ENCODE measurements at regions not wholly inside any gene's neighbourhood (a gene's known extent, or its start where the extent isn't known, plus 50 kb on each side); places are given as distances from the start of the nearest gene placed in this dataset.

GRCh38 chr3:65109966-65110500 lies 422.2 kb upstream of the ADAMTS9 start:
- no peak overlapping the region for H2AFZ ChIP-seq (ENCODE audit: low read depth, low read length)
- H2BK12ac ChIP-seq (ENCODE audit: low read length in 2 of 2): no peak overlapping the region
- no peak overlapping the region for H3K18ac ChIP-seq (ENCODE audit: low read depth in 1 of 2, low read length in 2 of 2)
- no peaks in the 10 kb centered on the region for H3K79me1 ChIP-seq (replicated peaks; ENCODE audit: low read length, poor library complexity, severe bottlenecking)
- H3K27ac ChIP-seq (ENCODE audit: low read length, poor library complexity, severe bottlenecking): no peak overlapping the region
- no peak overlapping the region for H3K4me2 ChIP-seq (ENCODE audit: low read length, poor library complexity, severe bottlenecking)
- H3K14ac ChIP-seq (ENCODE audit: low read length in 2 of 2): no peak overlapping the region
- no peaks in the 10 kb centered on the region for H3K36me3 ChIP-seq (ENCODE audit: control insufficient read depth in 1 of 2, insufficient read depth in 2 of 2, low read depth in 1 of 2, low read length in 2 of 2)
- H4K8ac ChIP-seq (ENCODE audit: low read length): no peak overlapping the region
- no peaks in the 10 kb centered on the region for H3K9me3 ChIP-seq (ENCODE audit: control insufficient read depth, low read length)
- H3K27me3 ChIP-seq (ENCODE audit: control insufficient read depth in 1 of 2, insufficient read depth in 1 of 2, low read length in 2 of 2): peaks cover 0 to 3% of the 10 kb centered on the region in 2 experiments
- no peak overlapping the region for H3K23ac ChIP-seq (ENCODE audit: low read length in 2 of 2)
- no peaks in the 10 kb centered on the region for H3K4me1 ChIP-seq (ENCODE audit: control insufficient read depth, insufficient read depth, low read depth, low read length)
- no peak overlapping the region for H2BK15ac ChIP-seq (ENCODE audit: low read depth, poor library complexity, severe bottlenecking)
- H4K91ac ChIP-seq (ENCODE audit: low read length): no peak overlapping the region
- no peak overlapping the region for H2BK5ac ChIP-seq (ENCODE audit: low read depth, low read length, poor library complexity, severe bottlenecking)
- no peak overlapping the region for H3K9ac ChIP-seq (ENCODE audit: low read length)
- H3K4ac ChIP-seq (ENCODE audit: low read depth in 1 of 2, low read length in 2 of 2): no peak overlapping the region
- peak; percentile 48 for DNase-seq
- no peak overlapping the region for H2BK120ac ChIP-seq (ENCODE audit: low read depth, low read length)
- no peak overlapping the region for H3K4me3 ChIP-seq (ENCODE audit: insufficient read depth in 1 of 2, low read depth in 1 of 2, low read length in 2 of 2)
- no peak overlapping the region for H2AK5ac ChIP-seq (ENCODE audit: low read length, severe bottlenecking)

DNA sequence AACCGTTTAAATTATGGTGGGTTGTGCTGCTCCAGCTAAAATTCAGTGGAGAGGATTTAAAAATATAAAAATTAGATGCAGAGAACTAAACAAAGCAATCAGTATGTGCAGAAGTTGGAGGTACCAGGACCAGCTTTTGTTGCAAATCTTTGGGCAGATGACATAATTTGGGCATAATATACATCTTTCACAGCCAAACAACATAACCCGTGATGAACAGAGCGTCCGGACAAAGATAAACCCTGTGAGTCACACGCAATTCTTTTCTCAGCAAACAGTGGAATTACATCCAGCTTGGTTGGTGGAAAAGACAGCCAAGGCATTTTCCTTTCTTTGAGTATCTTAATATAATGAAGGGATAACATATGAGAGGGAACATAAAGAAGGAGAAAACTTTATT lies 419.4 kb upstream of the ADAMTS9 start:
- no peak overlapping the region for H2BK15ac ChIP-seq (ENCODE audit: low read depth, poor library complexity, severe bottlenecking)
- peak; percentile 51 for DNase-seq
- H3K27me3 ChIP-seq (ENCODE audit: control insufficient read depth in 1 of 2, insufficient read depth in 1 of 2, low read length in 2 of 2): peaks cover 0 to 3% of the 10 kb centered on the region in 2 experiments
- H3K4me2 ChIP-seq (ENCODE audit: low read length, poor library complexity, severe bottlenecking): no peak overlapping the region
- H2BK12ac ChIP-seq (ENCODE audit: low read length in 2 of 2): no peak overlapping the region
- H2AK5ac ChIP-seq (ENCODE audit: low read length, severe bottlenecking): no peak overlapping the region
- no peak overlapping the region for H4K8ac ChIP-seq (ENCODE audit: low read length)
- H3K4me1 ChIP-seq (ENCODE audit: control insufficient read depth, insufficient read depth, low read depth, low read length): no peaks in the 10 kb centered on the region
- H4K91ac ChIP-seq (ENCODE audit: low read length): no peak overlapping the region
- WGBS: 62% methylated on average over 5 of the region's 5 CpGs
- H3K27ac ChIP-seq (ENCODE audit: low read length, poor library complexity, severe bottlenecking): no peak overlapping the region
- H3K23ac ChIP-seq (ENCODE audit: low read length in 2 of 2): no peak overlapping the region
- H3K18ac ChIP-seq (ENCODE audit: low read depth in 1 of 2, low read length in 2 of 2): no peak overlapping the region
- no peak overlapping the region for H3K14ac ChIP-seq (ENCODE audit: low read length in 2 of 2)
- no peak overlapping the region for H3K4ac ChIP-seq (ENCODE audit: low read depth in 1 of 2, low read length in 2 of 2)
- H3K9ac ChIP-seq (ENCODE audit: low read length): no peak overlapping the region
- H3K9me3 ChIP-seq (ENCODE audit: control insufficient read depth, low read length): no peaks in the 10 kb centered on the region
- no peak overlapping the region for H3K4me3 ChIP-seq (ENCODE audit: insufficient read depth in 1 of 2, low read depth in 1 of 2, low read length in 2 of 2)
- H3K36me3 ChIP-seq (ENCODE audit: control insufficient read depth in 1 of 2, insufficient read depth in 2 of 2, low read depth in 1 of 2, low read length in 2 of 2): no peaks in the 10 kb centered on the region
- no peak overlapping the region for H2BK120ac ChIP-seq (ENCODE audit: low read depth, low read length)
- no peaks in the 10 kb centered on the region for H3K79me1 ChIP-seq (replicated peaks; ENCODE audit: low read length, poor library complexity, severe bottlenecking)
- no peak overlapping the region for H2BK5ac ChIP-seq (ENCODE audit: low read depth, low read length, poor library complexity, severe bottlenecking)
- H2AFZ ChIP-seq (ENCODE audit: low read depth, low read length): no peak overlapping the region

- no peak overlapping the region for H3K27ac ChIP-seq (ENCODE audit: low read length, poor library complexity, severe bottlenecking)
- H2BK5ac ChIP-seq (ENCODE audit: low read depth, low read length, poor library complexity, severe bottlenecking): no peak overlapping the region
- H3K4me1 ChIP-seq (ENCODE audit: control insufficient read depth, insufficient read depth, low read depth, low read length): no peaks in the 10 kb centered on the region
- no peak overlapping the region for H3K9ac ChIP-seq (ENCODE audit: low read length)
- H3K4me3 ChIP-seq (ENCODE audit: insufficient read depth in 1 of 2, low read depth in 1 of 2, low read length in 2 of 2): no peak overlapping the region
- H2AFZ ChIP-seq (ENCODE audit: low read depth, low read length): no peak overlapping the region
- no peak overlapping the region for H3K4me2 ChIP-seq (ENCODE audit: low read length, poor library complexity, severe bottlenecking)
- H2BK12ac ChIP-seq (ENCODE audit: low read length in 2 of 2): no peak overlapping the region
- no peak overlapping the region for H2AK5ac ChIP-seq (ENCODE audit: low read length, severe bottlenecking)
- no peaks in the 10 kb centered on the region for H3K79me1 ChIP-seq (replicated peaks; ENCODE audit: low read length, poor library complexity, severe bottlenecking)
- H3K36me3 ChIP-seq (ENCODE audit: control insufficient read depth in 1 of 2, insufficient read depth in 2 of 2, low read depth in 1 of 2, low read length in 2 of 2): no peaks in the 10 kb centered on the region
- WGBS: 79% methylated on average over 1 of the region's 1 CpG
- no peak overlapping the region for H3K4ac ChIP-seq (ENCODE audit: low read depth in 1 of 2, low read length in 2 of 2)
- no peak overlapping the region for H2BK120ac ChIP-seq (ENCODE audit: low read depth, low read length)
- no peak overlapping the region for H2BK15ac ChIP-seq (ENCODE audit: low read depth, poor library complexity, severe bottlenecking)
- DNase-seq: no peak
- no peak overlapping the region for H3K23ac ChIP-seq (ENCODE audit: low read length in 2 of 2)
- no peak overlapping the region for H3K14ac ChIP-seq (ENCODE audit: low read length in 2 of 2)
- H3K27me3 ChIP-seq (ENCODE audit: control insufficient read depth in 1 of 2, insufficient read depth in 1 of 2, low read length in 2 of 2): no peaks in the 10 kb centered on the region
- H3K18ac ChIP-seq (ENCODE audit: low read depth in 1 of 2, low read length in 2 of 2): no peak overlapping the region
- no peak overlapping the region for H4K91ac ChIP-seq (ENCODE audit: low read length)
- H4K8ac ChIP-seq (ENCODE audit: low read length): no peak overlapping the region
- no peaks in the 10 kb centered on the region for H3K9me3 ChIP-seq (ENCODE audit: control insufficient read depth, low read length)
These were observed 413.6 kb upstream of the ADAMTS9 start for GRCh38 chr3:65101450-65101849.

GRCh38 chr3:65098400-65098799 lies 410.6 kb upstream of the ADAMTS9 start:
- H2BK5ac ChIP-seq (ENCODE audit: low read depth, low read length, poor library complexity, severe bottlenecking): no peak overlapping the region

More at GRCh38 chr3:65098400-65098799, 410.6 kb upstream of the ADAMTS9 start:
- Histone ChIP-seq H3K4ac (ENCODE audit: low read depth in 1 of 2, low read length in 2 of 2) (no peak overlapping the region), H3K36me3 (ENCODE audit: control insufficient read depth in 1 of 2, insufficient read depth in 2 of 2, low read depth in 1 of 2, low read length in 2 of 2) (no peaks in the 10 kb centered on the region), H2BK15ac (ENCODE audit: low read depth, poor library complexity, severe bottlenecking) (no peak overlapping the region), H4K8ac (ENCODE audit: low read length) (no peak overlapping the region), H3K27me3 (ENCODE audit: control insufficient read depth in 1 of 2, insufficient read depth in 1 of 2, low read length in 2 of 2) (no peaks in the 10 kb centered on the region), H3K9ac (ENCODE audit: low read length) (no peak overlapping the region), H3K4me3 (ENCODE audit: insufficient read depth in 1 of 2, low read depth in 1 of 2, low read length in 2 of 2) (no peak overlapping the region), H2AK5ac (ENCODE audit: low read length, severe bottlenecking) (no peak overlapping the region), H3K27ac (ENCODE audit: low read length, poor library complexity, severe bottlenecking) (no peak overlapping the region), H2BK120ac (ENCODE audit: low read depth, low read length) (no peak overlapping the region), H2BK12ac (ENCODE audit: low read length in 2 of 2) (no peak overlapping the region), H3K14ac (ENCODE audit: low read length in 2 of 2) (no peak overlapping the region), H3K9me3 (ENCODE audit: control insufficient read depth, low read length) (no peaks in the 10 kb centered on the region), H3K4me2 (ENCODE audit: low read length, poor library complexity, severe bottlenecking) (no peak overlapping the region), H3K18ac (ENCODE audit: low read depth in 1 of 2, low read length in 2 of 2) (no peak overlapping the region), H3K79me1 (replicated peaks; ENCODE audit: low read length, poor library complexity, severe bottlenecking) (no peaks in the 10 kb centered on the region), H2AFZ (ENCODE audit: low read depth, low read length) (no peak overlapping the region), H3K4me1 (ENCODE audit: control insufficient read depth, insufficient read depth, low read depth, low read length) (no peaks in the 10 kb centered on the region), H3K23ac (ENCODE audit: low read length in 2 of 2) (no peak overlapping the region), H4K91ac (ENCODE audit: low read length) (no peak overlapping the region)
- WGBS: 73% methylated on average over 5 of the region's 5 CpGs
- DNase-seq: no peak
